HG02588 (cell line): ENCODE measurements at regions not wholly inside any gene's neighbourhood (a gene's known extent, or its start where the extent isn't known, plus 50 kb on each side); places are given as distances from the start of the nearest gene placed in this dataset.
"Not testable (repeated sequence)": the region's sequence is repeated elsewhere in the genome, so short reads cannot be mapped to it uniquely, and the experiment has no call there.

ENCODE experiments used
- ATAC-seq: cut with Tn5 transposase; IDR thresholded peaks from one replicate; pipeline ENCODE4 v1.9.1; 2021; ENCODE audit warnings: mild to moderate bottlenecking, moderate library complexity; ENCODE audit not compliant: unreplicated experiment

GRCh38 chr6:23823421-23823820 is 302.6 kb upstream of the NRSN1 start:
- no peak for ATAC-seq

DNA sequence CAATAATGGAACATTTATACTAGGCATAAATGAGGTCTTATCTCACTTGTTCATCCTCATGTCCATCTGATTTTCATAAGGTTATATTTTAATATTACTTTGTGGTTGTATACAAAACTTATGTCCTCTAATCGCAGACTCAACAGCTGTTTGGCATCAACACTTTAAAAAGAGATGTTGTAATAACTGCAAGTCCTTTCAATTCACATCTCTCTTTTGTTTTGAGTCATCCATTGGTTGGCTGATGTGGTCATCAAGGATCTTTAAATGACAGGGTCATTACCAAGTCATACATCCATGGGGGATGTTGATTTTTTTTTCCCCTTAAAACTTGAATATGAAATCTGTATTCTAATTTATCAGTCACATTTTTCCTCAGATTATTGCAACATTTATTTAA is 299.4 kb upstream of the NRSN1 start:
- ATAC-seq: no peak

- no peak for ATAC-seq
These were observed 297.2 kb upstream of the NRSN1 start for GRCh38 chr6:23828861-23829260.

GRCh38 chr6:23841116-23841515 is 284.9 kb upstream of the NRSN1 start:
- ATAC-seq: no peak

DNA sequence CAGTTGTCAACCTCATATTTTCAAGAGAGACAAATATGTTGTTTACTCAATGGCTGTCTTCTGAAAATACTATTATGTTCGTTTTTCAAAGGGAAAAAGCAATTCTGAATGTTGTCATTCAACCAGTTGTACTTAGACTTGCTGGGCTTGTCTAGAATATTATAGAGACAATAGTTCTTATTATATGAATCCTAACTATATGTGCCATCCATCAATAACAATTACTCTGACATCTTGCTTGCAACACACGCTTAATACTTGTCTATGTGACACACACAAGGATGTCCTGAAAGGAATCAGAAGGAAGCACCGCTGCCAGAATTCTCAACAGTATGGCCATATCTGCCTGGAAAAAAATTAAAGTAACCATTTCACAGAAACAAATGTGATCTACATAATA is 283.3 kb upstream of the NRSN1 start:
- ATAC-seq: no peak

DNA sequence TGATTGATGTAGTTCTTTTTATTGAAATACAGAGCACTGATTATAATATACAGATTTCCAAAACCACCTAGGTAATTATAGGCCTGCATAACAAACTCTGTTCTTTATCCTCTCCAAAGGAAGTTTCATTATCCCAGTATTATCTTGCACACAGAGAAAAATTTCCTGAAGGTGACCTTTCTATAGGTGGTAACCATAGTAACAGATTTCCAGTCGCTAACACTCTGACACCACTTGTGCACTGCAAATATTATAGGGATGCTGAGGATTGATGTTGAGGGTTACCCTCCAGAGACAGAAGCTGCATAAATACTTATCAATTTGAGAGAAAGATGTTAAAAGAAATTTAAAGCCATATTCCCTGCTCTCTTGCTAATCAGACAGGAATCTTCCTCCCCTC is 274.5 kb upstream of the NRSN1 start:
- ATAC-seq: no peak

GRCh38 chr6:23853566-23854133 is 272.4 kb upstream of the NRSN1 start:
- ATAC-seq: not testable (repeated sequence)

- not testable (repeated sequence) for ATAC-seq
These were observed 271.9 kb upstream of the NRSN1 start for GRCh38 chr6:23854154-23854553.

- no peak for ATAC-seq
These were observed 270.4 kb upstream of the NRSN1 start for GRCh38 chr6:23855497-23856116.

DNA sequence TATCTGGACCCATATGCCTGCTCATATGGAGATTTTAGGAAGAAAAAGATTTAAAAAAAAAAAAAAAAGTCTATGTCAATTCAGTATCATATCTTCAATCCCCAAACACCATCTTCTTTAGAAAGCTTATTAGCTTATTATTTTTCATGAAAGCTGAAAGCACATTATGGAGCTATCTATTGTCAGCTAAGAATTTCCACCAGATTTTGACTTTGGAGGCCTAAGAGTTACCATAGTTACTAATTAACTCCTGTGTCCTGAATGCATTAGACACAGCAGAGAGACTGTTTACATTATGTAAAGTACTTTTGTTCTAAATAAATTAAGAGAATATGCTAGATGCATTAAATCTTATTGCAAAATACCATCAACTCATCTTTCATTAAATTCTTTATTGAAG is 255.5 kb upstream of the NRSN1 start:
- no peak for ATAC-seq

DNA sequence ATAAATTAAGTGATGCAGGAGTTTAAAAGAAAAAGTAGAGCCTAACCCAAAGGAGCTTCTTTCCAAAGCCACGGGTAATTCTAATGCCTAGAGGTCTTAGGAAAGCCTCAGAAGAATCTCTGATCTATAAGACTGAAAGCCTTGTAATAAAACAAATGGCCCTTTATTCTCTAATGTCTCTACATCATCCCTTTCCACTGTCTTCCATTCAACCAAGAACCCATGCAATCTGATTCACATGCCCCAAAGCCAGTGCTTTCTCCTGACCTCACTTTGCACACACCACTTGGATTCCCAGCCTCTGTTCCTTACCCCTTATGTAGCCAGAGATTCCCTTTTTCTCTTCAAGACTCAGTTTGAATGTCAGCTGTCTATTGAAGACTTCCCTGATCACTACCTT is 252.9 kb upstream of the NRSN1 start:
- ATAC-seq: no peak

DNA sequence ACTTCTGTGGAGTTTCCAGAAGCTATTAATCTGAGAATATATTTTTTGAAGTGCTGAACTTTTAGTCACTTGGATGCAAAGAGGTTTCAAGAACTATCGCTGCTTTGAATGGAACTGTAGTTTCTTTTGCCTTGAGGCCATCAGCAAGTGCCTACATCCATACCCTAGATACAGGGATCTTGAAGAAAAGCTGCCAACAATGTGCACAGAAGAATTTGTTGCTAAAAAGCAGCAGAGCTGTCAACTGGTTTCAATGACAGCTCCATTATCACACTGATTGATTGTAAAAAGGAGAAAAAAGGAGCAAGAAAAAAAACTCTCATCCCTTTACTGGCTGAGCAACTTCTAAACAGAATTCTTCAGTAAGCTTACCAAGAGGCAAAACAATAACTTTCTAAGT is 251.0 kb upstream of the NRSN1 start:
- ATAC-seq: no peak

GRCh38 chr6:23879816-23880215 is 246.2 kb upstream of the NRSN1 start:
- no peak for ATAC-seq

DNA sequence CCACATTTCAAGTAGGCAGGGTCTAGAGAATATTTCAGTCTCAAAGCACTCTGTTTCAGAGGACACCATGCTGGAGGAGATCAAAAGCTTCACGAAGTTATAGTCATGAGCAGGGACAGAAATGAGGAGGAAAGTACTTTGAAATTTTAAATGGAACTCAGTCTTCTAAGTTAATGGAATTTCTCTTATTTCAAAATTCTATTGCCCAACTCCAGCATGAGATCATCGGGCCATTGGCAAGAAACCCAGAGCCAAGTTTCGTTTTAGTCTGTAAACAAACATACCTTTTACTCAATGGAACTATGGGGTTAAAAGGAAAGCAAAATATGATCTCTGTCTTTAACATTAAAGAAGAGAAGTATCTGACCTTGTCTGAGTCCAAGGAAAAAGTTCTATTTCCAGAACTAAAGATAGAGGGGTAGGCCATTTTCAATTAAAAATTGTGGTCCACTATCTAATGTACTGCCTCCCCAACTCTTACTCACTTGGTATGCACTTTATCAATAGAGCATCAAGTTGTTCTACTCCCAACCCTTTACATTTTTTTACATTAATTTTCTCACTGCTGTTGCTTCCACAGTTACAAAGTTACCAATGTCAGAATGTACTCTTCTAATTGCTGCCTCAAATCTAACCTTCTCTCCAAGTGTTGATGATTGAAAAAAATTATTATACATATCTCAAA is 235.3 kb upstream of the NRSN1 start:
- ATAC-seq: no peak

GRCh38 chr6:23905133-23905815 is 220.7 kb upstream of the NRSN1 start:
- ATAC-seq: no peak

- ATAC-seq: no peak
These were observed 215.6 kb upstream of the NRSN1 start for GRCh38 chr6:23910420-23910819.

GRCh38 chr6:23927935-23928334 is 198.1 kb upstream of the NRSN1 start:
- no peak for ATAC-seq

DNA sequence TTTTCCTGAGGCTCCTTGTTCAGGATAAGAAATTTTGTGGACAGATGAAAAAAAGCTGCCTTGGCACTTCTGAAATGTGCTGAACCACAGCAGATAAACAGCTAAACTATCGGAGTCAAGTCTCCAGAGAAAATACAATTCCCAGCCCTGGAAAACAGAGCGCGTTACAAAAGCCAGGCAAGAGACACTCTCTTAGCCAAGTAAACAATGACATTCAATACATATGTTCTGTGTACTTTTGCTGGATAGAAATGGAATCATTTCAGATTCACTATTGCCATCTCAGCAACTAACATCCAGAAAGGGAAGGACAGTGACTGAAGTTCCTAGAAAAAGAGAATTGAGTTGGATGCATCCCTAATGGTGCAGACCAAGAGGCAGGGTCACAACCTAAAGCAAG is 196.8 kb upstream of the NRSN1 start:
- no peak for ATAC-seq

GRCh38 chr6:23940466-23940865 is 185.5 kb upstream of the NRSN1 start:
- no peak for ATAC-seq

- ATAC-seq: no peak
These were observed 174.3 kb upstream of the NRSN1 start for GRCh38 chr6:23951691-23952090.

GRCh38 chr6:23952245-23952644 is 173.8 kb upstream of the NRSN1 start:
- no peak for ATAC-seq

- ATAC-seq: no peak
These were observed 172.0 kb upstream of the NRSN1 start for GRCh38 chr6:23953976-23954375.
